A673 (cell line): ENCODE measurements at regions not wholly inside any gene's neighbourhood (a gene's known extent, or its start where the extent isn't known, plus 50 kb on each side); places are given as distances from the start of the nearest gene placed in this dataset.
A peak's percentile ranks its signal among the peaks of the same experiment; 100 is the strongest.

ENCODE experiments used
- BruUV-seq: library from RNA; stranded (reverse); fragments of 400-500 nt; replicated peaks from 2 replicates; lab custom pipeline; 2021; lab: Mats Ljungman, UMichigan
- CTCF ChIA-PET: fragments of 300-600 bp; sonication (Branson Sonifier 250); formaldehyde crosslinking; loops from one replicate; lab custom pipeline; 2022; ENCODE audit warnings: antibody characterized with exemption; lab: Charles Lee
- POLR2A ChIA-PET: fragments of 300-600 bp; sonication (Branson Sonifier 250); formaldehyde crosslinking; loops from one replicate; lab custom pipeline; 2022; ENCODE audit warnings: antibody characterized with exemption; ENCODE audit not compliant: low non-redundant PET; lab: Charles Lee
- DNase-seq: peaks from one replicate; pipeline ENCODE4 v3.0.0-alpha.2; 2015; ENCODE audit warnings: low spot score
- H3K27ac ChIP-seq: fragments of 200-600 bp; sonication (generic); 2 replicates; pipeline ENCODE4 v1.5.1; 2016; ENCODE audit warnings: mixed run types, low read depth, mild to moderate bottlenecking, mixed read lengths, antibody characterized with exemption, low read length; ENCODE audit not compliant: poor library complexity, severe bottlenecking
- H3K27me3 ChIP-seq: fragments of 200-600 bp; sonication (generic); replicated peaks from 2 replicates; pipeline ENCODE4 v1.6.1; 2017; ENCODE audit warnings: mixed run types, low read depth, mild to moderate bottlenecking, mixed read lengths, antibody characterized with exemption, low read length; ENCODE audit not compliant: insufficient read depth, poor library complexity
- H3K36me3 ChIP-seq: fragments of 200-600 bp; sonication (generic); 2 replicates; pipeline ENCODE4 v1.6.1; 2016; ENCODE audit warnings: mixed run types, mild to moderate bottlenecking, mixed read lengths, antibody characterized with exemption, low read length; ENCODE audit not compliant: insufficient read depth, poor library complexity, severe bottlenecking
- H3K4me1 ChIP-seq: fragments of 200-600 bp; sonication (generic); 2 replicates; pipeline ENCODE4 v1.6.1; 2017; ENCODE audit warnings: mixed run types, mild to moderate bottlenecking, mixed read lengths, antibody characterized with exemption, low read length; ENCODE audit not compliant: insufficient read depth, poor library complexity, severe bottlenecking
- H3K4me3 ChIP-seq: fragments of 200-600 bp; sonication (generic); 2 replicates; pipeline ENCODE4 v1.5.1; 2016; ENCODE audit warnings: low read depth, mixed run types, mild to moderate bottlenecking, mixed read lengths, low read length; ENCODE audit not compliant: poor library complexity, severe bottlenecking
- H3K9me3 ChIP-seq: fragments of 200-600 bp; sonication (generic); 2 replicates; pipeline ENCODE4 v1.6.1; 2016; ENCODE audit warnings: mixed run types, low read depth, mild to moderate bottlenecking, mixed read lengths, antibody characterized with exemption, low read length; ENCODE audit not compliant: poor library complexity, severe bottlenecking
- CTCF ChIP-seq: fragments of 300-800, 200-600 bp; sonication (generic); conservative IDR thresholded peaks from 2 replicates; pipeline ENCODE4 v1.5.1; 2017; ENCODE audit warnings: low read depth, mild to moderate bottlenecking, antibody characterized with exemption, low read length, moderate library complexity, mixed read lengths
- EZH2 ChIP-seq: fragments of 200-600 bp; sonication (generic); IDR thresholded peaks from 2 replicates; pipeline ENCODE4 v1.6.1; 2017; ENCODE audit warnings: borderline replicate concordance, low read depth, mild to moderate bottlenecking, mixed read lengths, antibody characterized with exemption, low read length; ENCODE audit not compliant: poor library complexity, severe bottlenecking
- intact Hi-C: fragments of 100-400 bp; cut with micrococcal nuclease; formaldehyde crosslinking; loops from one replicate; pipeline ENCODE4 v1.10.0; 2022; ENCODE audit not compliant: unreplicated experiment

- POLR2A ChIA-PET, result no interaction called here
- Histone ChIP-seq H3K36me3 (no peaks in the 10 kb centered on the region), H3K27ac (no peak overlapping the region), H3K27me3 (no peaks in the 10 kb centered on the region), H3K4me3 (no peak overlapping the region), H3K4me1 (no peaks in the 10 kb centered on the region), H3K9me3 (no peaks in the 10 kb centered on the region)
- intact Hi-C loops, result no loop called here
- DNase-seq, result peak; percentile 21
- no TSS peak for BruUV-seq
- CTCF ChIA-PET, result no interaction called here
- TF ChIP-seq CTCF, result no peak
- no peak for TF ChIP-seq EZH2
Observed at GRCh38 chr9:80602291-80602690, 1030.5 kb downstream of the TLE4 start.

- no peaks in the 10 kb centered on the region for H3K27me3 ChIP-seq
- no peak for DNase-seq
- no peak overlapping the region for H3K4me3 ChIP-seq
- POLR2A ChIA-PET, result no interaction called here
- no peaks in the 10 kb centered on the region for H3K9me3 ChIP-seq
- BruUV-seq, result no TSS peak
- no peaks in the 10 kb centered on the region for H3K36me3 ChIP-seq
- CTCF ChIA-PET, result no interaction called here
- TF ChIP-seq EZH2, result no peak
- TF ChIP-seq CTCF, result no peak
- no peak overlapping the region for H3K27ac ChIP-seq
- H3K4me1 ChIP-seq, result no peaks in the 10 kb centered on the region
- intact Hi-C loops, result no loop called here
Observed at GRCh38 chr9:80596579-80596978, 1024.8 kb downstream of the TLE4 start.

- ChIA-PET POLR2A (no interaction called here), CTCF (no interaction called here)
- no TSS peak for BruUV-seq
- Histone ChIP-seq H3K4me1 (no peaks in the 10 kb centered on the region), H3K27me3 (no peaks in the 10 kb centered on the region), H3K4me3 (no peak overlapping the region), H3K27ac (no peak overlapping the region), H3K9me3 (no peaks in the 10 kb centered on the region), H3K36me3 (no peaks in the 10 kb centered on the region)
- intact Hi-C loops, result no loop called here
- no peak for DNase-seq
- TF ChIP-seq EZH2, result no peak
- 0 out of 2 replicates have a peak, but pooled peaks have one; percentile 10 for TF ChIP-seq CTCF
Observed at GRCh38 chr9:80595192-80595591, 1023.4 kb downstream of the TLE4 start.
